T-helper 2 cell treated with Interferon-gamma antibody and Interleukin-4, amounts not matched to agents 5 μg/mL and 100 μg/mL, for 36 hours (primary cell): ENCODE measurements at regions not wholly inside any gene's neighbourhood (a gene's known extent, or its start where the extent isn't known, plus 50 kb on each side); places are given as distances from the start of the nearest gene placed in this dataset.
"Not testable (repeated sequence)": the region's sequence is repeated elsewhere in the genome, so short reads cannot be mapped to it uniquely, and the experiment has no call there.

Experiments used
- DNase-seq: peaks from one replicate; pipeline ENCODE4 v3.0.0; 2021; ENCODE audit warnings: low spot score
- H3K27ac Mint-ChIP-seq: one replicate; pipeline ENCODE4 v1.8.0; 2021; ENCODE audit warnings: mild to moderate bottlenecking, mixed read lengths
- H3K27me3 Mint-ChIP-seq: one replicate; pipeline ENCODE4 v1.8.0; 2021; ENCODE audit warnings: low read depth, mixed read lengths
- H3K36me3 Mint-ChIP-seq: one replicate; pipeline ENCODE4 v1.8.0; 2021; ENCODE audit warnings: low read depth, mixed read lengths
- H3K4me1 Mint-ChIP-seq: one replicate; pipeline ENCODE4 v1.8.0; 2021; ENCODE audit warnings: low read depth, mixed read lengths
- H3K4me3 Mint-ChIP-seq: one replicate; pipeline ENCODE4 v1.8.0; 2022; ENCODE audit warnings: mild to moderate bottlenecking, moderate library complexity, mixed read lengths
- H3K9me3 Mint-ChIP-seq: one replicate; pipeline ENCODE4 v1.8.0; 2021; ENCODE audit warnings: mixed read lengths

GRCh38 chr13:44796597-44797490 lies 192.4 kb downstream of the NUFIP1 start:
- Mint-ChIP-seq H3K27me3 (no peaks in the 10 kb centered on the region), H3K27ac (no peak overlapping the region), H3K36me3 (no peaks in the 10 kb centered on the region), H3K9me3 (no peaks in the 10 kb centered on the region), H3K4me3 (no peak overlapping the region), H3K4me1 (no peaks in the 10 kb centered on the region)
- no peak for DNase-seq

- not testable (repeated sequence) for H3K4me1 Mint-ChIP-seq, H3K27ac Mint-ChIP-seq, H3K27me3 Mint-ChIP-seq, H3K4me3 Mint-ChIP-seq, H3K36me3 Mint-ChIP-seq, H3K9me3 Mint-ChIP-seq, DNase-seq
These were observed 193.2 kb downstream of the NUFIP1 start for GRCh38 chr13:44796039-44796438.

GRCh38 chr13:44795176-44795575 lies 194.1 kb downstream of the NUFIP1 start:
- H3K4me1 Mint-ChIP-seq = no peaks in the 10 kb centered on the region

GRCh38 chr13:44792096-44792495 lies 197.2 kb downstream of the NUFIP1 start:
- Mint-ChIP-seq H3K4me1 (no peaks in the 10 kb centered on the region), H3K27me3 (peaks cover 2% of the 10 kb centered on the region), H3K27ac (no peak overlapping the region), H3K4me3 (no peak overlapping the region), H3K9me3 (no peaks in the 10 kb centered on the region), H3K36me3 (no peaks in the 10 kb centered on the region)
- DNase-seq = no peak

More at GRCh38 chr13:44795176-44795575, 194.1 kb downstream of the NUFIP1 start:
- Mint-ChIP-seq H3K9me3 (no peaks in the 10 kb centered on the region), H3K4me3 (no peak overlapping the region), H3K36me3 (no peaks in the 10 kb centered on the region), H3K27ac (no peak overlapping the region), H3K27me3 (no peaks in the 10 kb centered on the region)
- DNase-seq = no peak

GRCh38 chr13:44790289-44790688 lies 199.0 kb downstream of the NUFIP1 start:
- no peaks in the 10 kb centered on the region for H3K9me3 Mint-ChIP-seq
- H3K27me3 Mint-ChIP-seq = peaks cover 5% of the 10 kb centered on the region
- no peaks in the 10 kb centered on the region for H3K4me1 Mint-ChIP-seq
- no peak overlapping the region for H3K4me3 Mint-ChIP-seq
- DNase-seq = no peak
- H3K27ac Mint-ChIP-seq = no peak overlapping the region
- H3K36me3 Mint-ChIP-seq = no peaks in the 10 kb centered on the region

GRCh38 chr13:44787617-44788016 lies 201.7 kb downstream of the NUFIP1 start:
- DNase-seq = no peak
- Mint-ChIP-seq H3K27me3 (peaks cover 5% of the 10 kb centered on the region), H3K4me3 (no peak overlapping the region), H3K4me1 (no peaks in the 10 kb centered on the region), H3K9me3 (no peaks in the 10 kb centered on the region), H3K27ac (no peak overlapping the region), H3K36me3 (no peaks in the 10 kb centered on the region)

GRCh38 chr13:44786756-44787155 lies 202.5 kb downstream of the NUFIP1 start:
- H3K4me3 Mint-ChIP-seq = no peak overlapping the region
- DNase-seq = no peak
- peaks cover 5% of the 10 kb centered on the region for H3K27me3 Mint-ChIP-seq
- H3K9me3 Mint-ChIP-seq = no peaks in the 10 kb centered on the region
- H3K27ac Mint-ChIP-seq = no peak overlapping the region
- H3K36me3 Mint-ChIP-seq = no peaks in the 10 kb centered on the region
- H3K4me1 Mint-ChIP-seq = no peaks in the 10 kb centered on the region

GRCh38 chr13:44785401-44785800 lies 203.9 kb downstream of the NUFIP1 start:
- Mint-ChIP-seq H3K27ac (no peak overlapping the region), H3K4me3 (no peak overlapping the region), H3K36me3 (no peaks in the 10 kb centered on the region), H3K4me1 (no peaks in the 10 kb centered on the region), H3K27me3 (peaks cover 7% of the 10 kb centered on the region), H3K9me3 (no peaks in the 10 kb centered on the region)
- DNase-seq = no peak

GRCh38 chr13:44784708-44785080 lies 204.6 kb downstream of the NUFIP1 start:
- Mint-ChIP-seq H3K4me1 (no peaks in the 10 kb centered on the region), H3K36me3 (no peaks in the 10 kb centered on the region), H3K9me3 (no peaks in the 10 kb centered on the region), H3K27ac (no peak overlapping the region), H3K27me3 (peaks cover 7% of the 10 kb centered on the region), H3K4me3 (no peak overlapping the region)
- DNase-seq = no peak

GRCh38 chr13:44783994-44784707 lies 205.1 kb downstream of the NUFIP1 start:
- no peaks in the 10 kb centered on the region for H3K4me1 Mint-ChIP-seq
- H3K36me3 Mint-ChIP-seq = no peaks in the 10 kb centered on the region
- H3K9me3 Mint-ChIP-seq = no peaks in the 10 kb centered on the region
- no peak for DNase-seq
- peaks cover 7% of the 10 kb centered on the region for H3K27me3 Mint-ChIP-seq
- no peak overlapping the region for H3K27ac Mint-ChIP-seq
- H3K4me3 Mint-ChIP-seq = no peak overlapping the region

GRCh38 chr13:44780591-44781280 lies 204.6 kb upstream of the TSC22D1 start:
- Mint-ChIP-seq H3K4me3 (no peak overlapping the region), H3K27me3 (peaks cover 2% of the 10 kb centered on the region), H3K36me3 (no peaks in the 10 kb centered on the region), H3K27ac (no peak overlapping the region), H3K9me3 (no peaks in the 10 kb centered on the region), H3K4me1 (no peaks in the 10 kb centered on the region)
- no peak for DNase-seq

- no peak overlapping the region for H3K27ac Mint-ChIP-seq
- peaks cover 7% of the 10 kb centered on the region for H3K27me3 Mint-ChIP-seq
- no peaks in the 10 kb centered on the region for H3K9me3 Mint-ChIP-seq
- no peak overlapping the region for H3K4me3 Mint-ChIP-seq
- H3K36me3 Mint-ChIP-seq = no peaks in the 10 kb centered on the region
- no peak for DNase-seq
- H3K4me1 Mint-ChIP-seq = no peaks in the 10 kb centered on the region
These were observed 202.8 kb upstream of the TSC22D1 start for GRCh38 chr13:44778761-44779484.

- H3K27ac Mint-ChIP-seq, H3K36me3 Mint-ChIP-seq, DNase-seq, H3K9me3 Mint-ChIP-seq, H3K4me1 Mint-ChIP-seq, H3K27me3 Mint-ChIP-seq, H3K4me3 Mint-ChIP-seq: not testable (repeated sequence)
These were observed 199.2 kb upstream of the TSC22D1 start for GRCh38 chr13:44775290-44775689.
